OCI-LY7 (cell line): ENCODE measurements at regions not wholly inside any gene's neighbourhood (a gene's known extent, or its start where the extent isn't known, plus 50 kb on each side); places are given as distances from the start of the nearest gene placed in this dataset.

ENCODE experiments used
- BruUV-seq: library from RNA; stranded (reverse); fragments of 400-500 nt; replicated peaks from 2 replicates; lab custom pipeline; 2021; lab: Mats Ljungman, UMichigan
- CTCF ChIA-PET: fragments of 300-600 bp; sonication (Branson Sonifier 250); formaldehyde crosslinking; loops from one replicate; lab custom pipeline; 2022; ENCODE audit warnings: antibody characterized with exemption; ENCODE audit not compliant: unreplicated experiment; lab: Charles Lee
- POLR2A ChIA-PET: fragments of 300-600 bp; sonication (Branson Sonifier 250); formaldehyde crosslinking; loops from one replicate; lab custom pipeline; 2022; ENCODE audit warnings: antibody characterized with exemption; lab: Charles Lee
- DNase-seq: peaks from one replicate; pipeline ENCODE4 v3.0.0-alpha.2; 2015; ENCODE audit warnings: low spot score
- H2AFZ ChIP-seq: fragments of 200-600 bp; sonication (generic), shearing (Covaris generic); 2 replicates; pipeline ENCODE4 v1.6.1; 2014; ENCODE audit warnings: mild to moderate bottlenecking, antibody characterized with exemption, low read length, moderate library complexity
- H3K27ac ChIP-seq: fragments of 200-600 bp; sonication (generic); 2 replicates; pipeline ENCODE4 v1.5.1; 2014; ENCODE audit warnings: mixed run types, low read depth, mild to moderate bottlenecking, moderate library complexity, low read length, inconsistent platforms; ENCODE audit not compliant: poor library complexity, severe bottlenecking
- H3K36me3 ChIP-seq: fragments of 200-600 bp; sonication (generic); 2 replicates; pipeline ENCODE4 v1.6.1; 2014; ENCODE audit warnings: mild to moderate bottlenecking, antibody characterized with exemption, low read length, moderate library complexity, mixed read lengths; ENCODE audit not compliant: insufficient read depth
- H3K4me1 ChIP-seq: fragments of 200-600 bp; sonication (generic); 2 replicates; pipeline ENCODE4 v1.5.1; 2014; ENCODE audit warnings: mild to moderate bottlenecking, low read length; ENCODE audit not compliant: insufficient read depth, poor library complexity, severe bottlenecking
- H3K4me2 ChIP-seq: fragments of 200-600 bp; sonication (generic); 2 replicates; pipeline ENCODE4 v1.6.1; 2014; ENCODE audit warnings: mild to moderate bottlenecking, low read length
- H3K4me3 ChIP-seq: fragments of 200-600 bp; sonication (generic); 2 replicates; pipeline ENCODE4 v1.5.1; 2014; ENCODE audit warnings: mild to moderate bottlenecking, low read depth, low read length; ENCODE audit not compliant: poor library complexity, severe bottlenecking
- H3K79me2 ChIP-seq: fragments of 200-600 bp; sonication (generic); 2 replicates; pipeline ENCODE4 v1.6.1; 2016; ENCODE audit warnings: low read depth, mild to moderate bottlenecking, low read length, moderate library complexity, mixed read lengths; ENCODE audit not compliant: insufficient read depth
- H3K9me2 ChIP-seq: fragments of 200-600 bp; sonication (generic); 2 replicates; pipeline ENCODE4 v1.6.1; 2016; ENCODE audit warnings: mild to moderate bottlenecking, low read length, mixed read lengths; ENCODE audit not compliant: insufficient read depth
- H3K9me3 ChIP-seq: fragments of 200-600 bp; sonication (generic); 2 replicates; pipeline ENCODE4 v1.6.1; 2014; ENCODE audit warnings: mild to moderate bottlenecking, mixed run types, low read length, mixed read lengths
- H4K20me1 ChIP-seq: fragments of 200-600 bp; sonication (generic); 2 replicates; pipeline ENCODE4 v1.6.1; 2014; ENCODE audit warnings: mild to moderate bottlenecking, antibody characterized with exemption, low read length, moderate library complexity, mixed read lengths; ENCODE audit not compliant: insufficient read depth
- EZH2phosphoT487 ChIP-seq: fragments of 200-600 bp; sonication (generic); IDR thresholded peaks from 2 replicates; pipeline ENCODE4 v1.6.1; 2018; ENCODE audit warnings: low read depth, borderline replicate concordance, mild to moderate bottlenecking, mixed run types, antibody characterized with exemption, low read length, moderate library complexity, mixed read lengths
- intact Hi-C: fragments of 100-400 bp; cut with micrococcal nuclease; formaldehyde crosslinking; loops from one replicate; pipeline ENCODE4 v1.10.0; 2022; ENCODE audit not compliant: unreplicated experiment
- TF ChIP-seq, protein P1 (sequence below): fragments of 200-600 bp; sonication (generic); conservative IDR thresholded peaks from 2 replicates; pipeline ENCODE4 v1.5.1; 2014; ENCODE audit warnings: mild to moderate bottlenecking, antibody characterized with exemption, low read length, moderate library complexity, mixed read lengths

DNA sequence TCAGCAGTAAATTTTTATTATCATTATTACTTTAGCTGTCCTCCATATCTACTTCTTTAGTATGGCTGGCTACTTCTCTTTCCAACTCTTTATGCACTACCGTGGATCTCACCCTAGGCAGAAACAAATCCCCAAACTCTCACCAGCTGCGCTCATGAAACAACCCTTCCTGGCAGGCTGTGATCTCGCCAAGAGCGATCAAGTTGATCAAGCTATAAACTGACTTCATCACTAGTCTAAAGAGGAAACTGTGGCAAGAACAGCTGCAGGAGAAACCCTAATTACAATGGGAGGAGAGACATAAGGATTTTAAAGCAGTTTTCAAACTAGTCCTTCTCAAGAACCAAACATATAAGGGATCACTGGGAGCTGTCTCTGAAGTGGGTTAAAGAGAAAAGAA, 160.5 kb upstream of the PRSS58 start:
- Histone ChIP-seq H3K9me2 (no peaks in the 10 kb centered on the region), H3K9me3 (no peaks in the 10 kb centered on the region), H3K36me3 (no peaks in the 10 kb centered on the region), H2AFZ (peak overlapping the region; percentile 37; the same call in 1 of the 2 replicates), H4K20me1 (no peaks in the 10 kb centered on the region), H3K4me2 (0 out of 2 replicates have a peak overlapping the region, but pooled peaks have one; percentile 21), H3K4me3 (no peak overlapping the region), H3K79me2 (no peaks in the 10 kb centered on the region), H3K4me1 (no peaks in the 10 kb centered on the region), H3K27ac (no peak overlapping the region)
- TF ChIP-seq EZH2phosphoT487: no peak
- TF ChIP-seq, protein P1, sequence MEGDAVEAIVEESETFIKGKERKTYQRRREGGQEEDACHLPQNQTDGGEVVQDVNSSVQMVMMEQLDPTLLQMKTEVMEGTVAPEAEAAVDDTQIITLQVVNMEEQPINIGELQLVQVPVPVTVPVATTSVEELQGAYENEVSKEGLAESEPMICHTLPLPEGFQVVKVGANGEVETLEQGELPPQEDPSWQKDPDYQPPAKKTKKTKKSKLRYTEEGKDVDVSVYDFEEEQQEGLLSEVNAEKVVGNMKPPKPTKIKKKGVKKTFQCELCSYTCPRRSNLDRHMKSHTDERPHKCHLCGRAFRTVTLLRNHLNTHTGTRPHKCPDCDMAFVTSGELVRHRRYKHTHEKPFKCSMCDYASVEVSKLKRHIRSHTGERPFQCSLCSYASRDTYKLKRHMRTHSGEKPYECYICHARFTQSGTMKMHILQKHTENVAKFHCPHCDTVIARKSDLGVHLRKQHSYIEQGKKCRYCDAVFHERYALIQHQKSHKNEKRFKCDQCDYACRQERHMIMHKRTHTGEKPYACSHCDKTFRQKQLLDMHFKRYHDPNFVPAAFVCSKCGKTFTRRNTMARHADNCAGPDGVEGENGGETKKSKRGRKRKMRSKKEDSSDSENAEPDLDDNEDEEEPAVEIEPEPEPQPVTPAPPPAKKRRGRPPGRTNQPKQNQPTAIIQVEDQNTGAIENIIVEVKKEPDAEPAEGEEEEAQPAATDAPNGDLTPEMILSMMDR: no peak
- CTCF ChIA-PET: no interaction called here
- no TSS peak for BruUV-seq
- no peak for DNase-seq
- POLR2A ChIA-PET: interaction anchor here (1.1 kb wide), 1 partner anchor 10 kb away, joined by 4 read pairs; no protein-coding TSS in a partner anchor
- intact Hi-C loops: no loop called here

DNA sequence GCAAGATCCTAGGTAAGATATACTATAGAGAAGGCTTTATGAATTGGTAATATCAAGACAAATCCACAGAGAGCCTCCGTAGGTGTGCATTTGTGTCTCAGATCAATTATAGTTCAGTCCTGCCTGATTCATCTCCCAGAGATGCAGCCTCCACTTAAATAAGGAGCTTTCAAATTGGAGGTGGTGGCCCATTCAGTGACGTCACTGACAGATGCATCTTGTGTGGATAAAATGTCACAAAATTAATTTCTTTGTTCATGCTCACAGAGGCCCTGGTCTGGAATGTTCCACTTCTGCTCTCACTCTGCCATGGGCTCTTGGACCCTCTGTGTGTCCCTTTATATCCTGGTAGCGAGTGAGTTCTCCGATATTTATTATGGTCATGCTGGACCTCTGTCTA, 157.1 kb upstream of the PRSS58 start:
- TF ChIP-seq, protein P1: no peak
- no peak for TF ChIP-seq EZH2phosphoT487
- CTCF ChIA-PET: no interaction called here
- H3K4me1 ChIP-seq: no peaks in the 10 kb centered on the region
- H3K27ac ChIP-seq: no peak overlapping the region
- no peak for DNase-seq
- intact Hi-C loops: no loop called here
- no peak overlapping the region for H3K4me2 ChIP-seq
- no peaks in the 10 kb centered on the region for H3K9me2 ChIP-seq
- no peaks in the 10 kb centered on the region for H3K36me3 ChIP-seq
- H3K79me2 ChIP-seq: no peaks in the 10 kb centered on the region
- H2AFZ ChIP-seq: no peak overlapping the region
- no TSS peak for BruUV-seq
- H4K20me1 ChIP-seq: no peaks in the 10 kb centered on the region
- no peaks in the 10 kb centered on the region for H3K9me3 ChIP-seq
- POLR2A ChIA-PET: no interaction called here
- H3K4me3 ChIP-seq: no peak overlapping the region

DNA sequence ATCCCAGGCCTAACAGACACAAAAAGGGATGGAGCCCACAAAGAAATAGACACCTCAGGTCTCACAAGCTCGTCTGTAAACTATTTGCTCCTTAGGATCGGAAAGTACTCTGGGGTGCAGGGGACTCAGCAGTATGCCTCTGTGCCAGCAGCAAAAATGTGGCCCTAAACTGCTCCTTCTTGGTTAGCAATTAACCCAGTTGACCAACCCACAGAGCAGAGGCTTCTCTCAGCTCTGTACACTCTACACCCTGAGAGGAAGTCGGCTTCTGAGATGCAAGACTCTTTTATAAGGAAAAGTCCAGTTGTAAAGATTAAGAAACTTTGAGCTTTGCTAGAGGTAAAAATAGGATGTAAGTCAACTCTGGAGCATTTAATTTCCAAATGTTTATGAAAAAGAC, 156.3 kb upstream of the PRSS58 start:
- Histone ChIP-seq H3K4me3 (no peak overlapping the region), H3K9me3 (no peaks in the 10 kb centered on the region), H3K27ac (no peak overlapping the region), H3K36me3 (no peaks in the 10 kb centered on the region), H3K4me1 (no peaks in the 10 kb centered on the region), H3K9me2 (no peaks in the 10 kb centered on the region), H4K20me1 (no peaks in the 10 kb centered on the region), H3K4me2 (no peak overlapping the region), H3K79me2 (no peaks in the 10 kb centered on the region), H2AFZ (0 out of 2 replicates have a peak overlapping the region, but pooled peaks have one; percentile 18)
- CTCF ChIA-PET: no interaction called here
- TF ChIP-seq, protein P1: no peak
- no peak for TF ChIP-seq EZH2phosphoT487
- POLR2A ChIA-PET: interaction anchor here (1.0 kb wide), 1 partner anchor 13 kb away, joined by 3 read pairs; no protein-coding TSS in a partner anchor
- intact Hi-C loops: no loop called here
- no TSS peak for BruUV-seq
- no peak for DNase-seq
